ENCODE measurements at regions not wholly inside any gene's neighbourhood (a gene's known extent, or its start where the extent isn't known, plus 50 kb on each side); places are given as distances from the start of the nearest gene placed in this dataset.
"Not testable (repeated sequence)": the region's sequence is repeated elsewhere in the genome, so short reads cannot be mapped to it uniquely, and the experiment has no call there.

GRCh38 chr3:75254685-75255084 lies 409.4 kb upstream of the FRG2C start:
- H3K9me3 Mint-ChIP-seq: no peaks in the 10 kb centered on the region
- no peak overlapping the region for H3K4me3 Mint-ChIP-seq
- peak; percentile 91 for ATAC-seq
- peak overlapping the region; percentile 88 for H3K27ac Mint-ChIP-seq
- TF ChIP-seq ZNF423 (CRISPR knock-in tag; IDR thresholded peaks at IDR 0.05) (no peak), ZNF121 (CRISPR knock-in tag; IDR thresholded peaks at IDR 0.05) (no peak), ZNF138 (CRISPR knock-in tag; conservative IDR thresholded peaks at IDR 0.05) (no peak), ZNF232 (CRISPR knock-in tag; IDR thresholded peaks at IDR 0.05) (no peak), USF2 (CRISPR knock-in tag; IDR thresholded peaks at IDR 0.05) (no peak), ZNF263 (CRISPR knock-in tag; IDR thresholded peaks at IDR 0.05; ENCODE audit: low read depth) (no peak), AR (CRISPR knock-in tag; IDR thresholded peaks at IDR 0.05) (no peak), NFE2L1 (CRISPR knock-in tag; IDR thresholded peaks at IDR 0.05) (no peak), CBFB (CRISPR knock-in tag; IDR thresholded peaks at IDR 0.05; ENCODE audit: low read depth) (no peak), TP53 (CRISPR knock-in tag; IDR thresholded peaks at IDR 0.05) (no peak), KAT7 (CRISPR knock-in tag; IDR thresholded peaks at IDR 0.05; ENCODE audit: borderline replicate concordance) (no peak), PREB (CRISPR knock-in tag; IDR thresholded peaks at IDR 0.05; ENCODE audit: borderline replicate concordance) (no peak), MXD4 (CRISPR knock-in tag; IDR thresholded peaks at IDR 0.05; ENCODE audit: borderline replicate concordance) (no peak), ZBTB43 (CRISPR knock-in tag; IDR thresholded peaks at IDR 0.05) (no peak), ELF4 (CRISPR knock-in tag; IDR thresholded peaks at IDR 0.05; ENCODE audit: low read depth) (no peak), USF1 (CRISPR knock-in tag; IDR thresholded peaks at IDR 0.05) (no peak), OVOL2 (CRISPR knock-in tag; IDR thresholded peaks at IDR 0.05; ENCODE audit: borderline replicate concordance) (no peak)
- peak; percentile 26 for DNase-seq (ENCODE audit: low spot score)
- POLR2A ChIA-PET: interaction anchor here (0.6 to 0.7 kb wide), 6 partner anchors 63 to 1458 kb away, joined by 3 to 8 read pairs (median 3); no protein-coding TSS in a partner anchor
- H3K36me3 Mint-ChIP-seq: no peaks in the 10 kb centered on the region
- H3K27me3 Mint-ChIP-seq (ENCODE audit: low read depth): no peaks in the 10 kb centered on the region
- CTCF ChIA-PET: interaction anchor here (0.6 to 2.5 kb wide), 5 partner anchors 22 to 167 kb away, joined by 3 to 10 read pairs (median 5); no protein-coding TSS in a partner anchor
- H3K4me1 Mint-ChIP-seq: peaks cover 36% of the 10 kb centered on the region

GRCh38 chr3:75258825-75259683 lies 405.1 kb upstream of the FRG2C start:
- CTCF ChIA-PET: interaction anchor here (0.8 to 1.1 kb wide), 2 partner anchors 67 to 163 kb away, joined by 3 to 4 read pairs; no protein-coding TSS in a partner anchor
- H3K4me3 Mint-ChIP-seq; H3K36me3 Mint-ChIP-seq; POLR2A ChIA-PET; H3K9me3 Mint-ChIP-seq; DNase-seq (ENCODE audit: low spot score); ATAC-seq; H3K27ac Mint-ChIP-seq; H3K27me3 Mint-ChIP-seq (ENCODE audit: low read depth): not testable (repeated sequence)
- H3K4me1 Mint-ChIP-seq: peaks cover 22% of the 10 kb centered on the region

- ATAC-seq; CTCF ChIA-PET; H3K27me3 Mint-ChIP-seq (ENCODE audit: low read depth): not testable (repeated sequence)
Measured at GRCh38 chr3:75260975-75261374, 403.2 kb upstream of the FRG2C start.

More at GRCh38 chr3:75260975-75261374, 403.2 kb upstream of the FRG2C start:
- H3K27ac Mint-ChIP-seq; H3K4me1 Mint-ChIP-seq; H3K4me3 Mint-ChIP-seq; H3K9me3 Mint-ChIP-seq; H3K36me3 Mint-ChIP-seq; DNase-seq (ENCODE audit: low spot score); POLR2A ChIA-PET: not testable (repeated sequence)

Data from WTC11 (cell line).